Spleen (tissue), 7 donors: ENCODE measurements at regions not wholly inside any gene's neighbourhood (a gene's known extent, or its start where the extent isn't known, plus 50 kb on each side); places are given as distances from the start of the nearest gene placed in this dataset.

Experiments
- CTCF ChIP-seq, 11 experiments: fragments of 200-600 bp in 7 of 11; fragments of 450-650 bp in 4 of 11; sonication (generic) in 4 of 11; IDR thresholded peaks in 8 of 11; conservative IDR thresholded peaks in 3 of 11; 1 replicate in 7 of 11; 2 replicates in 4 of 11; pipeline versions ENCODE4 v1.4.0 to v1.8.0; 2016 to 2021; ENCODE audit warnings: antibody characterized with exemption in 11 of 11, inconsistent platforms in 4 of 11, mild to moderate bottlenecking in 1 of 11
- POLR2A ChIP-seq, 3 donors: fragments of 450-650 bp; IDR thresholded peaks; one replicate each; pipeline ENCODE4 v1.5.1; 2017; ENCODE audit warnings: antibody characterized with exemption in 3 of 3, mild to moderate bottlenecking in 1 of 3
- POLR2AphosphoS5 ChIP-seq, 3 donors: sonication (generic); formaldehyde crosslinking; IDR thresholded peaks; one replicate each; pipeline ENCODE4 v1.5.1; 2017; ENCODE audit warnings: antibody characterized with exemption in 3 of 3
- donor health status: DM: no; HTN: no; CAD: no; lungs with moderate emphysema.
- donor health status: DM: no; HTN: no; CAD: no.
- donor health status: DM: no; HTN: no; CAD: no.

GRCh38 chr13:22926748-22927400 lies 253.9 kb upstream of the SGCG start:
- TF ChIP-seq CTCF (IDR thresholded peaks at IDR 0.05 in 8 of 11, conservative IDR thresholded peaks at IDR 0.05 in 3 of 11): no peak
- TF ChIP-seq POLR2AphosphoS5 (IDR thresholded peaks at IDR 0.05): no peak
- no peak for TF ChIP-seq POLR2A (IDR thresholded peaks at IDR 0.05)
